Mesendoderm (in vitro differentiated cells): ENCODE measurements at regions not wholly inside any gene's neighbourhood (a gene's known extent, or its start where the extent isn't known, plus 50 kb on each side); places are given as distances from the start of the nearest gene placed in this dataset.
A peak's percentile ranks its signal among the peaks of the same experiment; 100 is the strongest.

Experiments
- DNase-seq: peaks from one replicate; pipeline ENCODE4 v3.0.0; 2013
- H2AK5ac ChIP-seq: 2 replicates; pipeline ENCODE4 v1.6.1; 2013; ENCODE audit warnings: low read length, inconsistent platforms
- H2BK120ac ChIP-seq: 2 replicates; pipeline ENCODE4 v1.6.1; 2013; ENCODE audit warnings: low read depth, mild to moderate bottlenecking, low read length, moderate library complexity, mixed read lengths
- H2BK15ac ChIP-seq: replicated peaks from 2 replicates; pipeline ENCODE4 v1.6.1; 2013; ENCODE audit warnings: low read depth, mild to moderate bottlenecking, moderate library complexity
- H2BK5ac ChIP-seq: 2 replicates; pipeline ENCODE4 v1.6.1; 2013; ENCODE audit warnings: low read length, inconsistent platforms
- H3K18ac ChIP-seq: 2 replicates; pipeline ENCODE4 v1.6.1; 2013; ENCODE audit warnings: mild to moderate bottlenecking, low read length, mixed read lengths
- H3K23ac ChIP-seq: one replicate; pipeline ENCODE4 v1.6.1; 2013; ENCODE audit warnings: low read length
- H3K27ac ChIP-seq: 2 replicates; pipeline ENCODE4 v1.5.1; 2013; ENCODE audit warnings: low read depth, mild to moderate bottlenecking, inconsistent platforms, low read length, moderate library complexity
- H3K27me3 ChIP-seq: 2 replicates; pipeline ENCODE4 v1.6.1; 2013; ENCODE audit warnings: low read length, control low read depth, mild to moderate bottlenecking, inconsistent platforms; ENCODE audit not compliant: insufficient read depth, poor library complexity
- H3K36me3 ChIP-seq: 2 replicates; pipeline ENCODE4 v1.6.1; 2013; ENCODE audit warnings: low read length, inconsistent platforms; ENCODE audit not compliant: control insufficient read depth, insufficient read depth
- H3K4ac ChIP-seq: one replicate; pipeline ENCODE4 v1.6.1; 2013; ENCODE audit warnings: low read depth, mild to moderate bottlenecking, low read length, moderate library complexity
- H3K4me1 ChIP-seq: 2 replicates; pipeline ENCODE4 v1.6.1; 2013; ENCODE audit warnings: low read depth, low read length, inconsistent platforms; ENCODE audit not compliant: control insufficient read depth
- H3K4me2 ChIP-seq: 2 replicates; pipeline ENCODE4 v1.6.1; 2013; ENCODE audit warnings: low read length
- H3K4me3 ChIP-seq: 2 replicates; pipeline ENCODE4 v1.5.1; 2013; ENCODE audit warnings: mild to moderate bottlenecking, low read length
- H3K56ac ChIP-seq: one replicate; pipeline ENCODE4 v1.6.1; 2013; ENCODE audit warnings: low read length
- H3K79me1 ChIP-seq: 2 replicates; pipeline ENCODE4 v1.6.1; 2013; ENCODE audit warnings: low read length, inconsistent platforms
- H3K79me2 ChIP-seq: 2 replicates; pipeline ENCODE4 v1.6.1; 2013; ENCODE audit warnings: mild to moderate bottlenecking, low read length; ENCODE audit not compliant: control insufficient read depth, insufficient read depth
- H3K9ac ChIP-seq: 2 replicates; pipeline ENCODE4 v1.6.1; 2013; ENCODE audit warnings: low read length, inconsistent platforms
- H4K5ac ChIP-seq: one replicate; pipeline ENCODE4 v1.6.1; 2013; ENCODE audit warnings: low read length
- H4K8ac ChIP-seq: one replicate; pipeline ENCODE4 v1.6.1; 2013; ENCODE audit warnings: low read depth, mild to moderate bottlenecking, control low read depth, low read length, moderate library complexity
- WGBS: extraction: QIAGEN DNeasy Blood & Tissue Kit; methylation state at CpG from one replicate; pipeline ENCODE4 v1.1.7; 2013; ENCODE audit warnings: low lambda C conversion rate, missing lambda C conversion rate; ENCODE audit not compliant: insufficient coverage; ENCODE audit errors: extremely low coverage; 5-methylcytosine and 5-hydroxymethylcytosine counted together

GRCh38 chr11:127268932-127269331, 268.4 kb upstream of the KIRREL3 start:
- Histone ChIP-seq H3K36me3 (no peaks in the 10 kb centered on the region), H4K8ac (no peak overlapping the region), H3K23ac (no peak overlapping the region), H3K79me2 (no peaks in the 10 kb centered on the region), H3K9ac (no peak overlapping the region), H4K5ac (no peak overlapping the region), H2BK120ac (no peak overlapping the region), H3K4me3 (no peak overlapping the region), H3K4ac (no peak overlapping the region), H3K56ac (no peak overlapping the region), H3K4me2 (no peak overlapping the region), H3K4me1 (no peaks in the 10 kb centered on the region), H3K27ac (no peak overlapping the region), H2BK15ac (no peak overlapping the region), H3K18ac (no peak overlapping the region), H2AK5ac (no peak overlapping the region), H3K79me1 (no peaks in the 10 kb centered on the region), H2BK5ac (no peak overlapping the region), H3K27me3 (no peaks in the 10 kb centered on the region)
- peak; percentile 11 for DNase-seq

GRCh38 chr11:127268521-127268920, 268.0 kb upstream of the KIRREL3 start:
- Histone ChIP-seq H3K27me3 (no peaks in the 10 kb centered on the region), H3K79me2 (no peaks in the 10 kb centered on the region), H2BK5ac (no peak overlapping the region), H3K4me3 (no peak overlapping the region), H3K36me3 (no peaks in the 10 kb centered on the region), H2AK5ac (no peak overlapping the region), H2BK120ac (no peak overlapping the region), H3K4me2 (no peak overlapping the region), H3K18ac (no peak overlapping the region), H4K5ac (no peak overlapping the region), H3K56ac (no peak overlapping the region), H3K79me1 (no peaks in the 10 kb centered on the region), H3K4me1 (no peaks in the 10 kb centered on the region), H3K4ac (no peak overlapping the region), H3K27ac (no peak overlapping the region), H3K9ac (no peak overlapping the region), H2BK15ac (no peak overlapping the region), H3K23ac (no peak overlapping the region), H4K8ac (no peak overlapping the region)
- WGBS: no CpG with 5 or more reads among the region's 7 CpGs
- DNase-seq: peak; percentile 13

DNA sequence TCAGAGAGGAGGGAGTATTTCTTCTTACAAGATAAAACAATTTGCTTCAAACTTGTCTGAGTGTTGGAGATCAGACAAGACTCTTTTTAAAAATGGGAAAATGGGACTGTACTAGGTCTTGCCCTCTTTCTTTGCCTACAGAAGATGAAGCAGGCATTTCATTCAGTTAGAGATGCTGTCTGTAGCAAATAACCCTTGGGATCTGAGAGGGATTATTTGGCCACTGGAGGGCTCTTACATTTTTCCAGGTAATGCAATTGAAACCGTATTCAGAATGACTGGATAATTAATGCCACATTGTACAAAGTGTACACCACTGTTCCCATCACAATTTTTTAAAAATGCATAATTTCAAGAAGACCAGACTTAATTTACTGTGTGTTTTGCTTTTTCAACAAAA, 258.5 kb upstream of the KIRREL3 start:
- WGBS: no CpG with 5 or more reads among the region's 1 CpG
- H3K27ac ChIP-seq: no peak overlapping the region

GRCh38 chr11:127255209-127255608, 254.6 kb upstream of the KIRREL3 start:
- Histone ChIP-seq H2BK15ac (no peak overlapping the region), H3K27me3 (no peaks in the 10 kb centered on the region), H3K79me1 (no peaks in the 10 kb centered on the region), H2BK120ac (no peak overlapping the region), H3K23ac (no peak overlapping the region), H3K9ac (no peak overlapping the region), H3K4ac (no peak overlapping the region), H3K79me2 (no peaks in the 10 kb centered on the region), H3K4me3 (no peak overlapping the region), H3K18ac (no peak overlapping the region), H3K56ac (no peak overlapping the region), H4K8ac (no peak overlapping the region), H2AK5ac (no peak overlapping the region), H3K4me1 (no peaks in the 10 kb centered on the region), H3K4me2 (no peak overlapping the region), H3K27ac (no peak overlapping the region), H3K36me3 (no peaks in the 10 kb centered on the region), H2BK5ac (no peak overlapping the region), H4K5ac (no peak overlapping the region)
- DNase-seq: no peak
- no CpG with 5 or more reads among the region's 6 CpGs for WGBS

More for the DNA sequence above, 258.5 kb upstream of the KIRREL3 start:
- no peaks in the 10 kb centered on the region for H3K4me1 ChIP-seq
- H4K8ac ChIP-seq: no peak overlapping the region
- no peak overlapping the region for H2BK15ac ChIP-seq
- DNase-seq: no peak
- H3K4me3 ChIP-seq: no peak overlapping the region
- no peaks in the 10 kb centered on the region for H3K27me3 ChIP-seq
- H3K56ac ChIP-seq: no peak overlapping the region
- no peak overlapping the region for H3K4me2 ChIP-seq
- no peak overlapping the region for H3K23ac ChIP-seq
- H3K36me3 ChIP-seq: no peaks in the 10 kb centered on the region
- no peak overlapping the region for H2BK5ac ChIP-seq
- no peaks in the 10 kb centered on the region for H3K79me2 ChIP-seq
- no peak overlapping the region for H3K18ac ChIP-seq
- H3K79me1 ChIP-seq: no peaks in the 10 kb centered on the region
- H2AK5ac ChIP-seq: no peak overlapping the region
- H4K5ac ChIP-seq: no peak overlapping the region
- H3K9ac ChIP-seq: no peak overlapping the region
- H3K4ac ChIP-seq: no peak overlapping the region
- no peak overlapping the region for H2BK120ac ChIP-seq

DNA sequence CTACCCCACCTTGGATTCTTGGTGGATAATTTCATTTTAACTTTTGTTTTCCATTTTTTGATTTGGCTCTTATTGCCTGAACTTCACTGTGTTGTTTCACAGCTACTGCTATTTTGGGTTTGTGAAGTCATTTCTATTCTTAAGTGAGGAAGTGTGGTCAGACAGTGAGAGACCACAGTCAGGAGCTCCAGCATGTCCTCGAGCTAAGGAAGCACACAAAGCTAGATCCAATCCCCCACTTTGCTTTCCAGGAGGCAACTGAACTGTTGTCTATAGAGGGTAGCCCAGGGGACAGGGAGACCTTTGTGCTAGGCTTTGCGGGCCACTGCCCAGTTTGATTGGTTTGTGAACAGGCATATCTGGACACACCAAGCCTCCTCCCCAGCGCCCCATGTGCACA, 251.8 kb upstream of the KIRREL3 start:
- DNase-seq: no peak
- H4K5ac ChIP-seq: no peak overlapping the region
- H3K4me2 ChIP-seq: no peak overlapping the region
- H2BK120ac ChIP-seq: no peak overlapping the region
- no peak overlapping the region for H3K56ac ChIP-seq
- H3K23ac ChIP-seq: no peak overlapping the region
- H3K27ac ChIP-seq: no peak overlapping the region
- no peaks in the 10 kb centered on the region for H3K27me3 ChIP-seq
- no peak overlapping the region for H3K4ac ChIP-seq
- no peak overlapping the region for H2BK15ac ChIP-seq
- H3K4me1 ChIP-seq: peaks cover 2% of the 10 kb centered on the region
- no peak overlapping the region for H3K9ac ChIP-seq
- no peak overlapping the region for H3K4me3 ChIP-seq
- no peaks in the 10 kb centered on the region for H3K36me3 ChIP-seq
- no peaks in the 10 kb centered on the region for H3K79me2 ChIP-seq
- H2BK5ac ChIP-seq: no peak overlapping the region
- no peak overlapping the region for H3K18ac ChIP-seq
- no CpG with 5 or more reads among the region's 3 CpGs for WGBS
- no peak overlapping the region for H4K8ac ChIP-seq
- H3K79me1 ChIP-seq: no peaks in the 10 kb centered on the region
- no peak overlapping the region for H2AK5ac ChIP-seq

DNA sequence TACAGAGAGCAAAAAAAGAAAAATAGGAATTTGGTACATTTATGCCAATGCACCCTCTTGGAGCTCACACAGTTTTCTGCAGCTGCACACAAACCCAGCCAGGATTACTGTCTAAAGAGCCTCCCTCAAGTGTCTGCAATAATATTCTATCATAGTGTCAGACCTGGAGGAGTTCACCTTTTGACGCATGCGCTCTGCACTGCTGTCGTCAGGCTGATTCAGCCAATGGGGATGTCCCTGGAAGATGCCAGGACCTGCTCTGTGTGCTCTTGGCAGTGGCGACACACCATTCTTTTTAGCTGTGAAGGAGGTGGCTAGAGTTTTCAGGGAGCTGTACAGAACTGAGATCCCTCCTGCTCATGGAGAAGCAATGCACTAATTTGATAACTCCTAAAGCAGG, 249.0 kb upstream of the KIRREL3 start:
- Histone ChIP-seq H2AK5ac (no peak overlapping the region), H3K4ac (no peak overlapping the region), H3K18ac (no peak overlapping the region), H3K79me2 (no peaks in the 10 kb centered on the region), H3K36me3 (no peaks in the 10 kb centered on the region), H3K9ac (no peak overlapping the region), H4K8ac (no peak overlapping the region), H3K4me2 (no peak overlapping the region), H2BK120ac (no peak overlapping the region), H3K4me1 (peaks cover 2% of the 10 kb centered on the region), H2BK5ac (no peak overlapping the region), H2BK15ac (no peak overlapping the region), H4K5ac (no peak overlapping the region), H3K56ac (no peak overlapping the region), H3K4me3 (no peak overlapping the region), H3K27me3 (no peaks in the 10 kb centered on the region), H3K79me1 (no peaks in the 10 kb centered on the region), H3K27ac (no peak overlapping the region), H3K23ac (no peak overlapping the region)
- whole genome bisulfite sequencing: no CpG with 5 or more reads among the region's 4 CpGs
- no peak for DNase-seq
